ENCODE measurements at regions not wholly inside any gene's neighbourhood (a gene's known extent, or its start where the extent isn't known, plus 50 kb on each side); places are given as distances from the start of the nearest gene placed in this dataset.

DNA sequence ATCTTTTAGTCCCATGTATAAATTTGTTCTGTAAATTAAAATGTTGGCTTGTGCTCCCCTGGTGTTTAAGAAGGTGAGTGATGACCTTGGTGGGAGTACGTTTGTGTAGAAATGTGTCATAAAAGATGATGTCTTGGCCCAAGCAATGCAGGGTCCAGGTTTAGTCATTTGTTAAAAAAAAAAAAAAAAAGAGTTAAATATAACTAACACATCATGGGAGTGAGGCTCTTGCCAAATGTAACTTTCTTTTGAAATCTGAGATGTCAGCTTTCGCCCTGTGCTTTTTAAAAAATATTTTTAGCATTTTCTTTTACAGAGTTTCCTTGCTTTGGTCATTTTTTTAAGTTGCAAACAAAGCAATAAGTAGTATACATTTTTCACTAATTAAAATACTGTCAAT is 135.6 kb downstream of the FBXO8 start:
- no peaks in the 10 kb centered on the region for H3K9me3 Mint-ChIP-seq (ENCODE audit: low read depth)
- H3K4me3 Mint-ChIP-seq = no peak overlapping the region
- intact Hi-C loops (cut with DNase I, micrococcal nuclease) = no loop called here
- no peaks in the 10 kb centered on the region for H3K36me3 Mint-ChIP-seq (ENCODE audit: low read depth)
- H3K27me3 Mint-ChIP-seq = peaks cover 12% of the 10 kb centered on the region
- ATAC-seq (no peak), DNase-seq (no peak)
- H3K4me1 Mint-ChIP-seq = no peaks in the 10 kb centered on the region
- ChIA-PET CTCF (interaction anchor here (0.6 kb wide), 1 partner anchor 26 kb away, joined by 3 read pairs; no protein-coding TSS in a partner anchor), POLR2A (no interaction called here)
- H3K27ac Mint-ChIP-seq = no peak overlapping the region

DNA sequence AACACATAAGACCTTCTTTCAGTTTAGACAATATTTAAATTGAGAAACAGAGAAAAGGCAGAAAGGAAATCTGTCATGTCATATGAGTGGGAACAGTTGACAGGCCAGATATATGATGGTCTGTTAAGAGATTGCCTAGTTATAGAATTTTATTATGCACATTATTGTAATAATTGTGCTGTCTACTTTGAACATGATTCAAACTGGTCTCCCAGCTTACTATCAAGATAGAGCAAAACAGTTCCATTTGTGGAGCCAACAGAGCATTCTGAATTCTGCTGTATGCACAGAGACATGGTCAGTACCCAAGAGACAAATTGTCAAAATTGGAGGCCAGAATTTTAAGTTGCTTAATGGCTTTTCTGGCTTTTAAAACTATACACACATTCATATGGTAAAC is 139.4 kb downstream of the FBXO8 start:
- no peak overlapping the region for H3K27ac Mint-ChIP-seq
- peaks cover 13% of the 10 kb centered on the region for H3K27me3 Mint-ChIP-seq
- ATAC-seq = no peak
- CTCF ChIA-PET = no interaction called here
- POLR2A ChIA-PET = no interaction called here
- H3K9me3 Mint-ChIP-seq (ENCODE audit: low read depth) = no peaks in the 10 kb centered on the region
- H3K4me3 Mint-ChIP-seq = no peak overlapping the region
- DNase-seq = no peak
- no peaks in the 10 kb centered on the region for H3K4me1 Mint-ChIP-seq
- intact Hi-C loops (cut with DNase I, micrococcal nuclease) = no loop called here
- H3K36me3 Mint-ChIP-seq (ENCODE audit: low read depth) = no peaks in the 10 kb centered on the region

DNA sequence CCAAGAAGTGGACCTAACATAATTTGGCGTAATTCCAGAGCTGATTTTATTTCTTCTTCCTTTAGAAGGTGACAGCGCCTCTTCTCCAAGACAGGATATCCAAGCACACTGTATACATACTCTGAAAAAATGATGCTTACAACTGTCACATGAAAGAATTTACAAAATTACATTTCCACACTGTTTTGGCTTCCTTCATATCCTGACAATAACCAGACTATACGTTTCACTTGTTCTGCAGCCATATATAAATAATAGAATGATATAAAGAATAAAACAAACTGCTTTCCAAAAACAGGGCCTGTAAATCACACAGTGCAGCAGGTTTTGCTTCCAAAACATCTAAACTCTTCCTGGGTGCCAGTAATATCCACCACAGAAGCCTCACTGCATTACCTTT is 141.6 kb downstream of the FBXO8 start:
- Mint-ChIP-seq H3K36me3 (ENCODE audit: low read depth) (no peaks in the 10 kb centered on the region), H3K9me3 (ENCODE audit: low read depth) (no peaks in the 10 kb centered on the region), H3K27ac (no peak overlapping the region), H3K4me1 (no peaks in the 10 kb centered on the region), H3K4me3 (no peak overlapping the region), H3K27me3 (peaks cover 12% of the 10 kb centered on the region)
- POLR2A ChIA-PET = no interaction called here
- intact Hi-C loops (cut with DNase I, micrococcal nuclease) = no loop called here
- no peak for ATAC-seq
- CTCF ChIA-PET = no interaction called here
- no peak for DNase-seq

DNA sequence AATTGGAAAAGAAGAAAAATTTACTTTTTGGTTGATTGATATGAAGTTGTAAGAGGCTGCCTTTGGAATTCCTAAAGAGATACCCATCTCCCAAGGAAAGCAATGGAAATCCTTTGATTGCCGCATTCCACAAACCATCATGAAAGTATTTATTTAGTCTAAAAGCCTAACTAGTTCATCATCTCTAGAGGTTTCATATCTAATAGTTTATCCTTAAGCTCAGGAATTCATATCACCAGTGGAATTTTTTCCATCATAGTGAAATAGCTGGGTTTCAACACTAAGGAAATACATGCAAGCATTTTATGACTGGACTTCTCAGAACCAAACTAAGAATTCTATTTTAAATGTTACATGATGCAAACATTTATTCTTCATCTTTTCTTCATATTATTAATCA is 144.9 kb downstream of the FBXO8 start:
- Mint-ChIP-seq H3K4me3 (no peak overlapping the region), H3K27me3 (peaks cover 10% of the 10 kb centered on the region), H3K27ac (no peak overlapping the region), H3K9me3 (ENCODE audit: low read depth) (no peaks in the 10 kb centered on the region), H3K4me1 (peaks cover 2% of the 10 kb centered on the region), H3K36me3 (ENCODE audit: low read depth) (no peaks in the 10 kb centered on the region)
- ATAC-seq (no peak), DNase-seq (no peak)
- POLR2A ChIA-PET = no interaction called here
- intact Hi-C loops (cut with DNase I, micrococcal nuclease) = no loop called here
- CTCF ChIA-PET = interaction anchor here (0.6 kb wide), 1 partner anchor 67 kb away, joined by 4 read pairs; no protein-coding TSS in a partner anchor

DNA sequence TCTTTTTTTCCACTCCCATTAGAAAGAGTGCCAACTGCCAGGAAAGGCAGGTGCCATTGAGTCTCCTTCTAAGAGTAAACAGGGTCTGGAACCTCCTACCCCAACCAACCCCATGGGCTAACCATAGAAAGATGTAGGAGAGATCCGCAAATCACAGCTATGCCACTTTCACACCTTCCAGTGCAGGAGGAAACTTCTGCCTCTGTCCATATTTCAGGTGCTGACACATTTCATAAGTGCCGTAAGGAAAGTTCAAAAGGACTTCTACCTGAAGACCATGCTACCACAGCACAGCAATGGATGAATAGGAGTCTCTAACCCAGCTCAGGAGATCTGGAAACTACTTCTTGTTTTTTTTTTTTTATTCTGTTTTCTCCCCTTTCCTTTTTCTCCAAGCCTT is 145.8 kb downstream of the FBXO8 start:
- peaks cover 10% of the 10 kb centered on the region for H3K27me3 Mint-ChIP-seq
- ChIA-PET POLR2A (no interaction called here), CTCF (interaction anchor here (0.6 kb wide), 1 partner anchor 68 kb away, joined by 4 read pairs; no protein-coding TSS in a partner anchor)
- ATAC-seq (no peak), DNase-seq (no peak)
- H3K36me3 Mint-ChIP-seq (ENCODE audit: low read depth) = no peaks in the 10 kb centered on the region
- intact Hi-C loops (cut with DNase I, micrococcal nuclease) = no loop called here
- H3K27ac Mint-ChIP-seq = no peak overlapping the region
- no peaks in the 10 kb centered on the region for H3K9me3 Mint-ChIP-seq (ENCODE audit: low read depth)
- no peak overlapping the region for H3K4me3 Mint-ChIP-seq
- H3K4me1 Mint-ChIP-seq = peaks cover 2% of the 10 kb centered on the region

DNA sequence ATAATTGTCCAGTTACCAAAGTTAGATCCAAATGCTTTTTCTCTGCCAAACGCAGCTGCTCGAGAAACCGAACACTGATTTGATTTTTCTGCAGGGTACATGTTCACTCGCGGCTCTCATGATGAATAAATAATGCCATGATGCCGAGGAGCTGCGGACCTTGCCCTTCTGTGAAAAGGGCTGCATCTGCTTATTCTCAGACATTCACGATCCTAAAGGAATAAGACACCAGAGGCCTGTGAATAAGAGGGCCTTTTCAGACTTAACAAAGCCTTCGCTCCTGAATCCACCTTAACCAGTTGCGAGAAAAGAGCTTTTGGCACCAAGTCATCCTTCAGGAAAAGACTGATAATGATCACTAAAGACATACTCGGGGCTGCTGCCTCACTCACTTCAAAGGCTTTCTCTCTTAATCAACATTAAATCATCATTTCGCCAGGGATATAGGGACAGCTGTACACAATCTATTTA is 147.5 kb downstream of the FBXO8 start:
- Mint-ChIP-seq H3K4me3 (no peak overlapping the region), H3K27me3 (peaks cover 10% of the 10 kb centered on the region), H3K27ac (no peak overlapping the region), H3K4me1 (peaks cover 2% of the 10 kb centered on the region), H3K36me3 (ENCODE audit: low read depth) (no peaks in the 10 kb centered on the region), H3K9me3 (ENCODE audit: low read depth) (no peaks in the 10 kb centered on the region)
- no peak for DNase-seq
- ChIA-PET CTCF (no interaction called here), POLR2A (no interaction called here)
- intact Hi-C loops (cut with DNase I, micrococcal nuclease) = no loop called here
- ATAC-seq = no peak

DNA sequence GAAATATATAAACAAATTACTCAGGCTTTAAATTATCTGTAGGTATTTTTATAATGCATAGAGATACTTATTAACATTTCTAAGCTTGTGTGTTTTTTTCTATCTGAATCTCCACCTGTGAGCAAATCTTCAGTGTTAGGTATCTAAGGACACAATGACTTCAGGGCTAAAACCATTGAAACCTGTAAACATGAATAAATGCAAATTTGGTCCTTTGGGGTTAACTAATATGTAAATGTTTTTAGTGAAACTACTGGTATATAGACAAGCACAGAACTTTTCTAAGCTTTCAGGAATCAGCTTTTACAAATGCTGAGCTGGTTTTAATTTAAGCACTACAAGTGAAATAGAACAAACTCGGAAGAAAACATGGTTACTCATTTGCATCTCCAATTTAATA is 147.9 kb downstream of the FBXO8 start:
- peaks cover 2% of the 10 kb centered on the region for H3K4me1 Mint-ChIP-seq
- H3K9me3 Mint-ChIP-seq (ENCODE audit: low read depth) = no peaks in the 10 kb centered on the region
- H3K4me3 Mint-ChIP-seq = no peak overlapping the region
- no peak overlapping the region for H3K27ac Mint-ChIP-seq
- DNase-seq = no peak
- H3K27me3 Mint-ChIP-seq = peaks cover 10% of the 10 kb centered on the region
- ChIA-PET CTCF (no interaction called here), POLR2A (no interaction called here)
- intact Hi-C loops (cut with DNase I, micrococcal nuclease) = no loop called here
- no peaks in the 10 kb centered on the region for H3K36me3 Mint-ChIP-seq (ENCODE audit: low read depth)
- no peak for ATAC-seq

DNA sequence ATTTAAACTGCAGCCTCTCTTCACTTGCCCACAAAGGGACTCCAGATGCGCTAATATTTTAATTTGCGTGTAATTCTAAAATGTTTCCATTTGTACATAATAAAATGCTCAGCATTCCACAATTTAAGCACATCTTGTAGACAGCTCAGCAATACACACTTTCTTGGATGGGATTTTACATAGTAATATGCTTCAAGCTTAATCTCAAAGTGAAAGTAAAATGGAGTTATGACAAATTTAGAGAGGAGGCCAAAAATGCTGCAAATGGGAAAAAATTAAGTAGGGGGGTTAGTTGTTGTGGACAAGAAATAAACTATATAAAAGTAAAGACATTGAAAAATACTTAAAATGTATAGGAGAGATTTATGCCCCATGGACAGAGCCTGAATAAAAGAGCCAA is 149.1 kb downstream of the FBXO8 start:
- POLR2A ChIA-PET = no interaction called here
- CTCF ChIA-PET = interaction anchor here (2.3 kb wide), 1 partner anchor 11 kb away, joined by 7 read pairs; no protein-coding TSS in a partner anchor
- Mint-ChIP-seq H3K27me3 (peaks cover 10% of the 10 kb centered on the region), H3K27ac (no peak overlapping the region), H3K36me3 (ENCODE audit: low read depth) (no peaks in the 10 kb centered on the region), H3K9me3 (ENCODE audit: low read depth) (no peaks in the 10 kb centered on the region), H3K4me1 (peaks cover 2% of the 10 kb centered on the region), H3K4me3 (no peak overlapping the region)
- ATAC-seq = no peak
- intact Hi-C loops (cut with DNase I, micrococcal nuclease) = no loop called here
- no peak for DNase-seq

DNA sequence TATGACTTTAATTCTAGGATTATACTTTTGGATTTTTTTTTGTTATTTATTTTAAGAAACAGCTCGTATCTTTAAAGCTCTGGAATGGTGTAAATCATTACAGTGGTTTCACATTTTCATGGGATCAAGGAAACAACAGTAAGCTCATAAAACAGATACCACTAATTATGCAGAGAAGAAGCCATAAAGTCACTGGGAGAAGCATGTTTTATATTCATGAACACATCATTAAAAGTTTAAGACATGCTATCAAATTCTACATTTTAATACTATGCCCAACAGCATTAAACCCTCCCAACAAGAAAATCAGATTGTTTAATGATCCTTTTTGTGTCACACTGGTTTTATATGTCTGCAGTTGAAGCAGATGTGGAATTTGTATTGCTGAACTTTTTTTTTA is 149.9 kb downstream of the FBXO8 start:
- Mint-ChIP-seq H3K27me3 (peaks cover 10% of the 10 kb centered on the region), H3K27ac (no peak overlapping the region), H3K36me3 (ENCODE audit: low read depth) (no peaks in the 10 kb centered on the region), H3K9me3 (ENCODE audit: low read depth) (no peaks in the 10 kb centered on the region), H3K4me1 (peaks cover 2% of the 10 kb centered on the region), H3K4me3 (no peak overlapping the region)
- DNase-seq (no peak), ATAC-seq (no peak)
- intact Hi-C loops (cut with DNase I, micrococcal nuclease) = no loop called here
- ChIA-PET CTCF (interaction anchor here (2.3 kb wide), 1 partner anchor 12 kb away, joined by 7 read pairs; no protein-coding TSS in a partner anchor), POLR2A (no interaction called here)

DNA sequence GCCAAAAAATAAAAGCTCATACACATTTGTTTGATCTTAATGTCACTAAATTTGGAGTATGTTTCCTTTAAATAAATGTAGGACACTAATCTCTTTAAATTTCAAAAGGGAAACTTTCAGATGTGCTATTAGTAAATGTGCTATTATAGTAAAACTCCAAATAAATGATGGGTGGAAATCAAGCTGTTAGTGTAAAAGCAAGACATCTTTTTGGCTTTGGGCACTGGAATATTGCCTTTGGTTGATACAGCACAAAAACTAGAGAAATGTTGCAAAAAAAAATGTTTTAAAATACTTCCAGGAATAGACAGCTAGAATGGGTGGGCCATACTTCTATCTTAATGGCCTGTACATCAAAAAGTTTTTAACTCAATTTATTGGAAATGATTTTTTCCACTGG is 151.6 kb downstream of the FBXO8 start:
- CTCF ChIA-PET = interaction anchor here (0.6 to 0.7 kb wide), 2 partner anchors 9 to 54 kb away, joined by 4 to 6 read pairs; no protein-coding TSS in a partner anchor
- ATAC-seq (no peak), DNase-seq (no peak)
- intact Hi-C loops (cut with DNase I, micrococcal nuclease) = no loop called here
- Mint-ChIP-seq H3K4me1 (peaks cover 2% of the 10 kb centered on the region), H3K27me3 (peaks cover 9% of the 10 kb centered on the region), H3K27ac (no peak overlapping the region), H3K36me3 (ENCODE audit: low read depth) (no peaks in the 10 kb centered on the region), H3K9me3 (ENCODE audit: low read depth) (no peaks in the 10 kb centered on the region), H3K4me3 (no peak overlapping the region)
- POLR2A ChIA-PET = no interaction called here

DNA sequence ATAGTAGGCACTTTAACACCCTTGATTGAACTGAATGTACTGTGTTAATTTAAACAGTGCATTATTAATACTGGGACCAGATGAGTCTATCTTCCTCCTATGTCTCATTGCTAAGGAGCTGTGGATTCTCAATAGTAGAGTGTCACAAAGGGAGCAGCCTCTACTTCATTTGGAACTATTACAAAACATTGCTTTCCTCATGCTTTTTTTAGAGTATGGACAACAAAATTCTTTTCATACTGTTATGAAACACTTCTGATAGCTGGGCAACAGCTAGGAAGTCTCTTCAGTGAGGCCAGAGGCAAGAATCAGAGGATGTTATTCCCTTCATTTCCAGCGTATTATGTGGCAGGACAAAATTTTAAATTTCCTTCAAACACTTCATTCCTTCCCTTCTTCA is 160.8 kb downstream of the FBXO8 start:
- Mint-ChIP-seq H3K4me1 (peaks cover 2% of the 10 kb centered on the region), H3K4me3 (no peak overlapping the region), H3K36me3 (ENCODE audit: low read depth) (no peaks in the 10 kb centered on the region), H3K9me3 (ENCODE audit: low read depth) (no peaks in the 10 kb centered on the region), H3K27me3 (peaks cover 33% of the 10 kb centered on the region), H3K27ac (no peak overlapping the region)
- DNase-seq (no peak), ATAC-seq (no peak)
- ChIA-PET CTCF (interaction anchor here (1.0 kb wide), 1 partner anchor 22 kb away, joined by 3 read pairs; no protein-coding TSS in a partner anchor), POLR2A (no interaction called here)
- intact Hi-C loops (cut with DNase I, micrococcal nuclease) = no loop called here

DNA sequence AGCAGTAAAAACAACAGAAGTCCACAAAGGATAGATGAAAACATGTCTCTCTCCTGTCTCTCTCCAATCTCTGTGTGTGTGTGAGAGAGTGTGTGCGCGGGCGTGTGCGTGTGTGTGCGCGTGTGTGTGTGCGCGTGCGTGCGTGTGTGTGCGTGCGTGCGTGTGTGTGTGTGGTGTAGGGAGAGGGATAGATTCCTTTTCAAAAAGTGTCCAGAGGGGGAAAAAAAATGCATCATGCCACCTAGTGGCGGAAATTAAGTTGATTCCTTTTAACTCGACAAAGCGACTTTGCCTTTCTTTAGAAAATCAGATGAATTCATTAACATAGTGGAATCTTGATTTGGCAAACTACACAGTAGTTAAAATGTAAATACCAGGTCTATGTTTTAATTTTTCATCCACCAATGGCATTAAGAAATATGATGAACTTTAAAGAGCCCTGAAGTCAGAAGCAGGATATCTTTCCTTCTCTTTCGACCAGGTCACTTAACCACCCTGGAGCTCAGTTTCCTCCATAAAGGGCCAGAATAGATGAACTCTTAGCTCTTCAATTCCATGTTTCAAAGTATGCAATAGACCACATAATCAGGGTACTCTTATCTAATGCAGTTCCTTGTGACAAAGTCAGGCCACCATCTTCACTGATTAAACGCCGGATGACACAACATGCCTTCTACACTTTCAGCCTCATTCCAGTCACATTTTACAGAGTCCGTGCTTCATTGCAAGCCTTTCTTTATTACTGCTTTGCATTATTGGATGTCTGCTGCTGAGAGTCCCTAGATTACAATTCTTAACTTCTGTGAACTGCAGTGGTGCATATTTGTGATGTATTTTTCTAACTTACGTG is 162.8 kb downstream of the FBXO8 start:
- ChIA-PET POLR2A (no interaction called here), CTCF (interaction anchor here (0.7 to 1.8 kb wide), 4 partner anchors 8 to 615 kb away, joined by 3 to 10 read pairs (median 6); no protein-coding TSS in a partner anchor)
- no peaks in the 10 kb centered on the region for H3K36me3 Mint-ChIP-seq (ENCODE audit: low read depth)
- no peaks in the 10 kb centered on the region for H3K9me3 Mint-ChIP-seq (ENCODE audit: low read depth)
- intact Hi-C loops (cut with DNase I, micrococcal nuclease) = loop anchor here (1.0 kb wide), 1 partner anchor 614 kb away; no protein-coding TSS in a partner anchor
- ATAC-seq (peak; percentile 42), DNase-seq (peak; percentile 49)
- no peak overlapping the region for H3K4me3 Mint-ChIP-seq
- peaks cover 2% of the 10 kb centered on the region for H3K4me1 Mint-ChIP-seq
- no peak overlapping the region for H3K27ac Mint-ChIP-seq
- peaks cover 38% of the 10 kb centered on the region for H3K27me3 Mint-ChIP-seq

Measured in activated CD4-positive, alpha-beta T cell treated with anti-CD3 and anti-CD28 coated beads for 36 hours (primary cell).